Peyer's patch (tissue), 4 donors: ENCODE measurements at regions not wholly inside any gene's neighbourhood (a gene's known extent, or its start where the extent isn't known, plus 50 kb on each side); places are given as distances from the start of the nearest gene placed in this dataset.

Experiments used
- POLR2A ChIP-seq, 2 donors: fragments of 450-650 bp; IDR thresholded peaks; one replicate each; pipeline ENCODE4 v1.5.1; 2017; ENCODE audit warnings: antibody characterized with exemption in 2 of 2, mild to moderate bottlenecking in 2 of 2, moderate library complexity in 2 of 2
- TF ChIP-seq, protein P1 (sequence below), 6 experiments: fragments of 450-650 bp in 4 of 6; fragments of 200-600 bp in 2 of 6; sonication (generic) in 1 of 6; IDR thresholded peaks; one replicate each; pipeline ENCODE4 v1.5.1; 2017 to 2019; ENCODE audit warnings: antibody characterized with exemption in 6 of 6, mild to moderate bottlenecking in 3 of 6, moderate library complexity in 1 of 6

DNA sequence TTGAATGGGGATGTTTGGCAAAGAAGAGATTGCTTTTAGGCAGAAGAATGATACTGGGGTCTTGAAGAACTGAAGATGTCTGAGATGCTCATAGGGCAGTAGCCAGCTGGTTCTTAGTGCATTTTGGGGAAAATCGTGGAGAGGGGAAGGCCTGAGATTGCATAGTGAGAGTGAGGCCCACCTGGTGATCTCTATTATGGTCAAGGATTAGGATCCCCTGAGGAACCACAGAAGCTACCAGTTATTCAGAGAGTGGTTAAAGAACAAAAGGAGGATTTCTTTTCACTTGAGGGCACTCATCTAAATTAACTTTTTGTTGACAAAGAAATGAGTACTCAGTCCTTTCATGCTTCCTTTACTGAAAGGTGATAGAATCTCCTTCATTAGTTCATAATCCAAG lies 271.3 kb upstream of the HAND2 start:
- no peak for TF ChIP-seq POLR2A (IDR thresholded peaks at IDR 0.05)
- TF ChIP-seq, protein P1, sequence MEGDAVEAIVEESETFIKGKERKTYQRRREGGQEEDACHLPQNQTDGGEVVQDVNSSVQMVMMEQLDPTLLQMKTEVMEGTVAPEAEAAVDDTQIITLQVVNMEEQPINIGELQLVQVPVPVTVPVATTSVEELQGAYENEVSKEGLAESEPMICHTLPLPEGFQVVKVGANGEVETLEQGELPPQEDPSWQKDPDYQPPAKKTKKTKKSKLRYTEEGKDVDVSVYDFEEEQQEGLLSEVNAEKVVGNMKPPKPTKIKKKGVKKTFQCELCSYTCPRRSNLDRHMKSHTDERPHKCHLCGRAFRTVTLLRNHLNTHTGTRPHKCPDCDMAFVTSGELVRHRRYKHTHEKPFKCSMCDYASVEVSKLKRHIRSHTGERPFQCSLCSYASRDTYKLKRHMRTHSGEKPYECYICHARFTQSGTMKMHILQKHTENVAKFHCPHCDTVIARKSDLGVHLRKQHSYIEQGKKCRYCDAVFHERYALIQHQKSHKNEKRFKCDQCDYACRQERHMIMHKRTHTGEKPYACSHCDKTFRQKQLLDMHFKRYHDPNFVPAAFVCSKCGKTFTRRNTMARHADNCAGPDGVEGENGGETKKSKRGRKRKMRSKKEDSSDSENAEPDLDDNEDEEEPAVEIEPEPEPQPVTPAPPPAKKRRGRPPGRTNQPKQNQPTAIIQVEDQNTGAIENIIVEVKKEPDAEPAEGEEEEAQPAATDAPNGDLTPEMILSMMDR (IDR thresholded peaks at IDR 0.05) = no peak
